ENCODE measurements at regions not wholly inside any gene's neighbourhood (a gene's known extent, or its start where the extent isn't known, plus 50 kb on each side); places are given as distances from the start of the nearest gene placed in this dataset.

GRCh38 chr18:22609642-22610041, 191.9 kb upstream of the CTAGE1 start:
- Mint-ChIP-seq H3K9me3 (no peaks in the 10 kb centered on the region), H3K4me1 (peaks cover 18% of the 10 kb centered on the region; the same call in 1 of the 2 replicates), H3K4me3 (no peak overlapping the region), H3K27me3 (ENCODE audit: low read depth) (no peaks in the 10 kb centered on the region), H3K36me3 (no peaks in the 10 kb centered on the region), H3K27ac (no peak overlapping the region)
- POLR2A ChIA-PET = no interaction called here
- TF ChIP-seq ATF1 (CRISPR knock-in tag; IDR thresholded peaks at IDR 0.05) = no peak
- no peak for TF ChIP-seq SP1 (CRISPR knock-in tag; conservative IDR thresholded peaks at IDR 0.05)
- ATAC-seq (peak; percentile 58), DNase-seq (ENCODE audit: low spot score) (no peak)
- CTCF ChIA-PET = no interaction called here

- no peak for TF ChIP-seq ARID4B (CRISPR knock-in tag; IDR thresholded peaks at IDR 0.05; ENCODE audit: borderline replicate concordance)
- no peak for TF ChIP-seq ZSCAN18 (CRISPR knock-in tag; IDR thresholded peaks at IDR 0.05)
- no peak for TF ChIP-seq ZNF423 (CRISPR knock-in tag; IDR thresholded peaks at IDR 0.05)
- CTCF ChIA-PET = no interaction called here
- Mint-ChIP-seq H3K27me3 (ENCODE audit: low read depth) (no peaks in the 10 kb centered on the region), H3K27ac (no peak overlapping the region), H3K9me3 (peaks cover 4% of the 10 kb centered on the region; the same call in 1 of the 2 replicates), H3K36me3 (no peaks in the 10 kb centered on the region), H3K4me1 (peaks cover 13% of the 10 kb centered on the region; the same call in 1 of the 2 replicates), H3K4me3 (no peak overlapping the region)
- POLR2A ChIA-PET = no interaction called here
- DNase-seq (ENCODE audit: low spot score) = no peak
- no peak for ATAC-seq
Measured at GRCh38 chr18:22613058-22613690, 195.5 kb upstream of the CTAGE1 start.

- no peak for DNase-seq (ENCODE audit: low spot score)
- Mint-ChIP-seq H3K27ac (no peak overlapping the region), H3K27me3 (ENCODE audit: low read depth) (no peaks in the 10 kb centered on the region), H3K36me3 (no peaks in the 10 kb centered on the region), H3K4me3 (no peak overlapping the region), H3K4me1 (peaks cover 13% of the 10 kb centered on the region; the same call in 1 of the 2 replicates), H3K9me3 (peaks cover 4% of the 10 kb centered on the region; the same call in 1 of the 2 replicates)
- ChIA-PET CTCF (no interaction called here), POLR2A (no interaction called here)
- TF ChIP-seq MYBL2 (CRISPR knock-in tag; IDR thresholded peaks at IDR 0.05) (no peak), HMGXB4 (CRISPR knock-in tag; IDR thresholded peaks at IDR 0.05) (no peak), GRHL2 (CRISPR knock-in tag; IDR thresholded peaks at IDR 0.05; ENCODE audit: insufficient replicate concordance, severe bottlenecking) (no peak), MLX (CRISPR knock-in tag; IDR thresholded peaks at IDR 0.05) (no peak)
- ATAC-seq = no peak
Measured at GRCh38 chr18:22613788-22614187, 196.1 kb upstream of the CTAGE1 start.

GRCh38 chr18:22623513-22623912, 205.8 kb upstream of the CTAGE1 start:
- ATAC-seq (no peak), DNase-seq (ENCODE audit: low spot score) (no peak)
- peaks cover 2% of the 10 kb centered on the region for H3K27me3 Mint-ChIP-seq (ENCODE audit: low read depth)
- peaks cover 6% of the 10 kb centered on the region; the same call in 1 of the 2 replicates for H3K9me3 Mint-ChIP-seq
- no peak overlapping the region for H3K27ac Mint-ChIP-seq
- no peak overlapping the region for H3K4me3 Mint-ChIP-seq
- ChIA-PET CTCF (no interaction called here), POLR2A (no interaction called here)
- TF ChIP-seq NFYB (CRISPR knock-in tag; conservative IDR thresholded peaks at IDR 0.05; ENCODE audit: low read depth) (no peak), FOXJ3 (CRISPR knock-in tag; IDR thresholded peaks at IDR 0.05; ENCODE audit: borderline replicate concordance) (no peak), FOXK1 (CRISPR knock-in tag; IDR thresholded peaks at IDR 0.05) (no peak), USF2 (CRISPR knock-in tag; IDR thresholded peaks at IDR 0.05) (no peak)
- H3K36me3 Mint-ChIP-seq = no peaks in the 10 kb centered on the region
- no peaks in the 10 kb centered on the region for H3K4me1 Mint-ChIP-seq

Data from WTC11 (cell line).